Inflammatory macrophage (primary cell): ENCODE measurements at regions not wholly inside any gene's neighbourhood (a gene's known extent, or its start where the extent isn't known, plus 50 kb on each side); places are given as distances from the start of the nearest gene placed in this dataset.

Experiments used
- DNase-seq, 2 donors: peaks; one replicate each; pipeline ENCODE4 v3.0.0-alpha.2; 2020 to 2022

DNA sequence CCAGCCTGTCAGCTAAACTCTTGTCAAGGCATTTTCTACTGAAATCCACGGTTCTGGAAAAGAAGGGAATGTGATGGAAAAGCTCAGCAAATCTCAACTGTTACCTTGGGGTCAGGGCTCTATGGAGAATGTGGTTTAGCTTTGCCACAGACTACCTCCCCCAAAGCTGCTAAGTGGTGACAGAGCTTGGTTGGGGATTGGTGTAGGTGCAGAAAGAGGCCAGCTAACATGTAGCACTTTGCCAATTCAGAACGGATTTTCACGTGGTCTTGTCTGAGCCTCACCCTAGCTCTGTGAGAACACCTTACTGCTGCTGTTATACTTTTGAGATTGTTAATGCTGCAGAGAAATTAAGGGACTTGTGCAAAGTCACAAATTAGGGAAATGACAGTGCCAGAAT is 331.1 kb downstream of the RND3 start:
- DNase-seq, result no peak

DNA sequence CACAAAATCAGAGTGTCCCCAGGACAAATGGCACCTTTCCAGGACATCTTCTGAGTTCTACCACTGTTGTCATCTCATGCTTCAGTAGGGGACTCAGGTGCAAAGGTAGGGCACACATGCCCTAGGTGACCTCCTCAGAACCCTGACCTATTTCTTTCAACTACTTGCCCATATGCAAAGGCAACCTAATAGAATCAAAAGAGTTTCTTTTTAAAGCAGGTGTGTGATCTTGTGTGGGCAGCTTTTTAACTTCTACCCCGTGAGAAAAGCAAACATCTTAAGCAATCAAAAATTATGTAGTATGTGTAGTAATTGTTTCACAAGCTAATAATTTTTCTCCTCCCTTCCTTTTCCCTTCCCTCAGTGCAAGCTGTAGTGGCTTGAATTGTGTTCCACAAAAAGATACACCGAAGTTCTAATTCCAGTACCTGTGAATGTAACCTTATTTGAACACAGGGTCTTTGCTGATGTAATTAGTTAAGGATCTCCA is 333.1 kb downstream of the RND3 start:
- no peak for DNase-seq

DNA sequence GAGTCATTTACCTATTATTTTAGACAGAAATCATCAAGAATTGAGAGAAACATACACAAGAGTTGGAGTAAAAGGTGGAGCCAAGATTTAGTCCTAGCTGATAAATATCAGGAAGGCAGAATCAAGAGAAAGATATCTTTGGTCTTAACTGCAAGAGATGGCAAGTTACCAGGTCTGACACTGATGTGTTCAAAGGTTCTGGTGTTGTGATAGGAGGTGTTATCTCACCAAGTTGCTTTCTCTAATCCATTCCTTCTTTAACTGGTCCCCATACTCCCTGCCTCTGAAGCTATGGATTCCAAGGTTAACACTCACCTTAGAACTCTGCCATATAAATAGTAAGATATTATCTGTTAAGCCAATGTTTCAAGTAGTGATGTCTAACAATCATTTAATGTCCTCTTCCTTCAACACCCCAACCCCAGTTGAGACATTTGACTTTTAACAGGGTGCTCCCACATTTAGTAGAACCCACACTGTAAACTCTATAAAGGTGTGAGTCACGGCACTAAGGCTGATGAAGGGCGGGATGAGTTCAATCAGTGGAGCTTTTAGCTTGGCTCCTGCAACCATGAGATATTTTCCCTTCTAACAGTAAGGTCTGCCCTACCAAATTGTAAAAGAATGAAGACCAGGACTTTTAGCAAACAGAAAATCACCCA is 333.7 kb downstream of the RND3 start:
- no peak for DNase-seq

DNA sequence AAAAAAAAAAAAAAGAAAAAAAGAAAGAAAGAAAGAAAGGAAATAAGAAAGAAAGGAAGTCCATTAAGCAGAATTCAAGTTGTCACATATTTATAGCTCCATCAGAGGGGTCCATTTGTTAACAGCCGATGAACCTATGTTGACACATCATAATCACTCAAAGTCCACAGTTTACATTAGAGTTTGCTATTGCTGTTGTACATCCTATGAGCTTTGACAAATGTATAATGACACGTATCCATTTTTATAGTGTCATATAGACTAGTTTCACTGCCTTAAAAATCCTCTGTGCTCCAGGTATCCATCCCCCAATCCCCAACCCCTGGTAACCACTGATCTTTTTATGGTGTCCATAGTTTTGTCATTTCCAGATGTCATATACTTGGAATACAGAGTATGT is 335.2 kb downstream of the RND3 start:
- DNase-seq, result no peak

DNA sequence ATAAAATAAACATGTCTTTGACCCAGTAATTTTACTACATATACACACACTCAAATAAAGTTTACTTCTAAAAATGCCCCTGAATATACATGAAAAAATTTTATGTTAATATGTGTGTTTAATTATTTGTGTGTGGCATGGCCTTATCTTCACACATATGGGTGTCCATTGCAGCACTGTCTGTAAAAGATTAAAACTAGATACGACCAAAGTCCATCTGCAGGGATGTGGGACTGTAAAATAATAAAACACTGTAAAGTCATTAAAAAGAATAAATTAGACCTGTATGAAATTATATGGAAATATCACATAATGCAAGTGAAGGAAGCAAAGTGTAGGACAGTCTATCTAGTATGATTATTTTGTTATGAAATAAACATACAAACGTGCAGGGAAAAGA is 337.3 kb downstream of the RND3 start:
- no peak for DNase-seq

DNA sequence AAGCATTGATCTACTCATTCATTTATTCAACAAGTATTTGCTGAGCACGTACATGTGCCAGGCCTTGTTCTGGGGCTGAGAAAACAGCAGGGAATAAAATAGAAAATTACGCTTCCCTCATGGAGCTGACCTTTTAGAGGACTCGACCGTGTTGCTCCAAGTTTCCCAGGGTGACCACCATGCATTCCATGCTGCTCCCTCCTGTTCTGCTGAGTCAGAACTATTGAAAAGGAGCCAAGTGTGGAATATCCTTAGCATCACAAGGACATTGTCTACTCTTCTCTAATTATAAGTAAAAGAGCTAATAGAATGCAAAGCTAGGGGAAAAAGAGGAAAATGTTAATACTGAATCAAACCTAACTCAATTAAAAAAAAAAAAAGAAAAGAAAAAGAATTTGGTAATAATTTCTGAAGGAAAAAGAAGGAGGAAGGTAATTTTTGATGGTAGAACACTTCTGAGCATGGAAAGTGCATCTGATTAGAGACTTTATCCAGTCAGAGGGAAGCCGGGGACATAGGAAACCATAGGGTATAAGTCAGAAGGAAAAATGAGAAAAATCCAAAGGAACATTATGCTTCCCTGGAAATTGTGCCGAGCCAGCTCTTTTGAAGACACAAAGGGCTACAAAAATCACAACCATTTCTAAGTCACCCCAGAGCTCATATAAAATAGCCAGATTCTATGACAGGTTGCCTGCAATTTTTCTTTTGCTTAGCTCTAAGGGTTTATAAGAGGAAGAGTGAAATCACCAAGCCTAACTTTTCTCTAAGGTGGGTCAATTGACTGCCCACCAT is 339.4 kb downstream of the RND3 start:
- DNase-seq, result no peak

DNA sequence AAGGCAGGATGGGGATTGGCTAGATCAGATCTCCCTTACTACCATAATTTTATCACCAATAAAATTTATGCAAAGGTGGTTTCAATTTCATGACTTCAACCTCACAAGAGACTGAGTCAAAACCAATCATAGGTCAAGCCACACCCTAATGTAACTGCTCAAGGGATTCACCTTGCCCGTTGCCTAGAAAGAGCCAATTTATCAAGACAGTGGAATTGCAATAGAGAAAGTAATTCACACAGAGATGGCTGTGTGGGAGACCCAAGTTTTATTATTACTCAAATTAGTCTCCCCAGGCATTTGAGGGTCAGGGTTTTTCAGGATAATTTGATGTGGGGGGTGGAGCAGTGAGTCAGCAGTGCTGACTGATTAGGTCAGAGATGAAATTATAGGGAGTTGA is 340.6 kb downstream of the RND3 start:
- no peak for DNase-seq

DNA sequence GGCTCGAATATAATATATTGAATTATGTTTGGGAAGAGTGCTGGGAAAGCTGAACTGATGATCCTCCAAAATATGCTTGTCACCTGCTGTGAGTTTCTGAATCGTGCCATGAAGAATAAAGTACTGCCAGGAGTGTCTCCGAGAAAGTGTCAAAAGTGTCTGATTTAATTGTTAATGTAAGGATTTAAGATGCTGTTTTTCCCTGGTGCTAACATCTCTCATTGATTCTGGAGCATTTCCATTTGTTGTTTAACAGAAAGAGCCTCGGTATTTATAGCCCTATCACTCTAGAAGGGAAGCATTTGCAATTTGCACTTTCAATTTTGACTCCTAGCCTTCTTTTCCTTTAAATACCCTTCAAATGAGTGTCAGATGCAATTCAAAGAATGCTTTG is 342.2 kb downstream of the RND3 start:
- DNase-seq, result no peak

DNA sequence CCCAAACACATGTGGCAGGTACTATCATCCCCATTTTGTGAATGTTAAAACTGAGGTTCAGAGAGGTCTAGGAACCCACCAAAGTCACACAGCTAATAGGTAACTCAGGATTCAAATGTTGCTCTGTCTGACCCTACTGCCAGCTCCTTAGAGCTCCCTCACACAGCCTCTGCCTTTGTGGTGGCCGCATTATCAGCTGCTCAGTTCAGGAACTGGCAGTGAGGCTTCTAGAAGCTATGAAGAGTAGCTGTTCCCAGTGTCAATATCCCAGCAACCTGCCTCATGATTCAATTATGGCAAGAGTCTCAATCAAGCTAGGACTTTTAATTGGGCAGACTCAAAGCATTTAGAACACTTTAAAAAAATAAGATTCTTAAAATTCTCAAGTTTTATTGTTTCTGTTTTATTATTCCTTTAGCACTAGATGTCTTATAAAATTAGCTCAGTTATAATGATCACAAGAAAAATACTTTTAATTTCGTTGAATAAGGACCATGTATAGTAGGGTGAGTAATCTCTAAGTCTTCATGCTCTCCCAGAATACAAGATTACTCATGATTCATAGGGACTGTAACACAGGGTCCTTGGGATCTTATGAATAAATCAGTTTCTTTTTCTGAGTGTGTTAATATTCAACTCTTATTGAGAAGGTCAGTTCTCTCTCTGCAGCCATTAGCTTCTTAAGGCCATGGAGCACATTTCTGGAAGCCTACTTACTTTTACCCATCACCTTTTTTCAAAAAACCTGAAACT is 342.7 kb downstream of the RND3 start:
- no peak for DNase-seq

DNA sequence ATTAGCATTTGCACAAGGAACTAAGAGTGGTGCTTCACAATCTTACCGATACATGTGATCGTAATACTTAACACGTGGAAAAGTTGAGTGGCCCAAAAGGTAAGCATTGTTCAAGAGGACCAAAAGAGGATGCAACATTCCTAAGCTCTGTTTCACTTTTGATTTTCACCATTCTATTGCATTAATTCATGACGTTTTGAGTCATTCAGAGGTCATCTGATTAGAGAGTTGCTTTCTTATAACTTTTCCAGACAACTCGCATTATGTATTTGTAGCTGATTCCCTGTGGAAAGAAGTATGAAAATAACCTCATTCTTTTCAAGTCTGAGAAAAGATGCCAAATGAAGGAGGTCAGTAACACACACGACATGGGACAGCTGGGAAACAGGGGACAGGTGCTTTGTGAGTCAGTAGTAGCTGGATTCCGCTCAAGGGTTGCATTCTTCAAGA is 344.4 kb downstream of the RND3 start:
- DNase-seq, result no peak

DNA sequence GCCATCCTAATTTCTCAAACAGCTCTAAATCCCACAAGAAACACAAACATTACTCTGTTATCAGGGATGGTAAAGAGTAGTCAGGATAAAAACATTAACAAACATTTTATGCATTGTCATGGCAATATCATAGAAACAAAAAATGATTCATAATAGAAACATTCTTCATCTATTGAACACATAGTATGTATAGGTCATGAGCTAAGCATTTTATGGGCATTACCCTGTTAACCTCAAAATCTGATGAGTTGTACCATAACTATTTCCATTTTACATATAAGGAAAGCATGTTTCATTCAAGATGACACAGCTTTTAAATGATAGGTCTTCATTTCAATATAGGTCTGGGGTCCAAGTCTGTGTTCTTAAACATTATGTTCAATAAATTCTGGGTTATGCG is 344.9 kb downstream of the RND3 start:
- no peak for DNase-seq

DNA sequence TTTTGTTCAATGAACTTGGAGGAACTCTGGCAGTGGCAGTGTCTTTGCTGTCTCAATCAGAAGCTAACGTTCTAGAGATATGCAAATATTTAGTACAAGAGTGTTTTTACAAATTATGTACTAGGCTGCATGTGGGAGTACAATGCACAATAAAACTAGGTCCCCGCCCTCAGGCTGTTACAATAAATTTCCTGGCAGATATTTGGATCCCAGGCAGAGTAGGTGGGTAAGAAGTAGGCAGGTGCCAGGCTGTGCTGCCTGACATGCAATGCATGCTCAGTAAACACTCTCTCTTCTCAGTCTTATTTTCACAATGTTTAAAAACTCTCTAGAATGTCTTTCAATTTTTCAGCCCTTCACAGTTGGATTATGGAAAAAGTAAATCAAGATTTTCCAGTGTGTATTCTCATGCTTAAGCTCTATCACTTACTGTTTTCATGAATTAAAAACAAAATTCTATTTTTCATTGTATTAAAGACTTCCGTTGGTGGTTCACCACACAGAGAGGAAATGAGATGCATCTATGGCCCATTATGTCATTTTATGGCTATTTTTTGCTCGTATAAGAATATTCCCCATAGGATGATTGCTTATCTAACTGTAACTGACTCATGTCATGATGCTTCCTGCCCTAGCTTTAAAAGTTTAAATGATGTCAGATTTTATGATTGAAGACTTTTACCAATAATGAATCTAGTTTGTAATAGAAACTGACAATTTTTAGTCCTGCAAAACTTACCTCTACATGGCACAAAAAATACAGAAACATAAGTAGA is 346.1 kb downstream of the RND3 start:
- no peak for DNase-seq

DNA sequence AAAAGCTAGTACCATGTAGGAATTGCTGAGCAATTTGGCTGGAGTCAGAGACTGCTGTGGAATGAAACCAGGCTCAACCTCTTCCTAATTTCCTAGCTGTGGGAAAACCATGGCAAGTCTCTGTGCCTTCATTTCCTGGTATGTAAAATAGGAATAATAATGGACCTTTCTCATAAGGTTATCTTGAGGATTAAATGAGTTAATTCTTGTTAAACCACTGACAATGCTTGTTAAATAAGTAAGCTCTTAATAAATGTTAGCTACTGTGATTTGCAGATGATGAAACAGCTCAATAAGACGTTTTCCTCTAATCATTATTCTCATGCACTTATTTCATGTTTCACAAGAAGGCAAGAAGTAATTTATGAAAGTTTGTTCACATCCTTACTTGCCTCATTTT is 346.7 kb downstream of the RND3 start:
- no peak for DNase-seq

DNA sequence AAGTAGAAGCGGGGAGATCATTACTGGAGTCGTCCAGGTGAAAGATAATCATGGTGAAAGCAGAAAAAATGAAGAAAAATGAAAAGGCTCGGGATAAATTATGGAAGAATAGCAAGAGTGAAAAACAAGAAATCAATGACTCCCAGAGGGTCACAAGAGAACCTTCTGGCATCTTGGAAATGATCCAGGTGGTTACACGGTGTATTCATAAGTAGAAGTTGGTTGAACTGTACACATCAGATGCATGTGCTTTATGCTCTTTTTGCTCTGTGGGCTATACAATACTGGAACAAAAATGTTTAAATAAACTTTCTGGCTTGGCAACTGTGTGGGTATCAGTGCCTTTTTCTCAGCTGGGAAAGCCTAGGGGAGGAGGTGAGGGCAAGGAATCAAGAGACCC is 348.9 kb downstream of the RND3 start:
- DNase-seq, result no peak

DNA sequence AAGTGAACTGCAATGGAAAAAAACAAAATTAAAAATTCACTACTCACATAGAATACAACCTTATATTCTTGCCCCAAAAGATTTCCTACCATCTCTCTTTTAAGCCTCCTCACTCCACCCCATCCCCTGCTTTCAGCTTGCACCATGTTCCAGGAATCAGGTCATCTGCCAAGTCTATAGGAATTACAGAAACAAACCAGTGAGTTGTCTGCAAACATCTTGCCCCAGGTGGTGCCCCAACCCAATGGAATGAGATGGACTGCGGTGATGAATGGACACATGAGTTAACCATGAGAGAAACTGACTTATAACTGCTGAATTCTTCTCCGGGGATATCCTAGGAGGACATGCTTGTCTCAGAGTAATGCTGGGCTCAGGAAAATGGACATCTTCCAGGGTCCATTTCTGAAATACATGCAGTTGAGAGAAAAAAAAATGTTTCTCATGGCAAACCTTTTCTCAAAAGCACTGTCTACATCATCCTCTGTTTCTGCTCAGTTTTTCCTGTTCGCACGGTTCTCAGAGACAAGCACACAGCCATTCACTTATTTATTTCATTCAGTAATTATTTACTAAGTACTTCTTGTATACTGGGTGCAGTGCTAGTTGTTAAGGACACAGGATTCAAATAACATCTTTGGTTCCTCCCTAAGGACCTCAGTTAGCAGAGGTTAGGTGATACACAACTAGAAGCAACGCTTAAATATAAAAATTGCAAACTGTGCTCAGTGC is 350.0 kb downstream of the RND3 start:
- DNase-seq, result no peak

DNA sequence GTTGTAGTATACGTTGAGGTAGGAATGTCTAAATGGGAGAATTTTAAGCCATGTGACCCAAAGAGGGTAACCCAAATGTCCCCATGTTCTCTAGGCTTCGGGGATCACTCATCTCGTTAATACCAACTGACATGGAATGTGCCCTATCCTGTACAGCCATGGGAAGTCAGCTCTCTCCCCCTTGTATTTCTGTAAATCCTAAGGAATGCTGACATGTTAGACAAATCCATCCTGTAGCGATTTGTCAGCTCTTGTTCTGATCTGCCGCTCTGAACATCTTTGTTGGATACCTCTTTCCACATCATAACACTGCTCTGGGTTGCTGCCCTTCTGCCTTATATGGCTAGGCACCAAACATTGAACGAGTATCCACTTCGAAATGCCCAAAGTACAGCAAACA is 350.6 kb downstream of the RND3 start:
- DNase-seq, result no peak

DNA sequence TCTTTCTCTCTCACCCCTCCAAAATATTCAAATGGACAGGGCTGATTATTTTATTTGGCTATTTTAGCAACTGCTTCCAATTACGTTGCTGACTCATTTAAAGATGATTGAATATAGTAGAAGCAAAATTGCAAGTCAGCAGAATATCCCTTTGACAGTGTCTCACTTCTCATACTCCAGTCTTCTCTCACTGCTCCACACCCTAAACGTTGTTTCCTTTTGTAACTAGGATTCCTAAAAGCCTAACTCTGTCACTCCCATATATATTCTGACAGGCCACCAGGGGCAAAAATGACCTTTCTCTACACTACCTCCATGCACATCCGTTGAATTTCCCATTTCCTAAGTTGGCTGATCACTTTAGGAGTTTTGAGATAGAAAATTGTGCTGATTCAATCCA is 351.1 kb downstream of the RND3 start:
- no peak for DNase-seq

DNA sequence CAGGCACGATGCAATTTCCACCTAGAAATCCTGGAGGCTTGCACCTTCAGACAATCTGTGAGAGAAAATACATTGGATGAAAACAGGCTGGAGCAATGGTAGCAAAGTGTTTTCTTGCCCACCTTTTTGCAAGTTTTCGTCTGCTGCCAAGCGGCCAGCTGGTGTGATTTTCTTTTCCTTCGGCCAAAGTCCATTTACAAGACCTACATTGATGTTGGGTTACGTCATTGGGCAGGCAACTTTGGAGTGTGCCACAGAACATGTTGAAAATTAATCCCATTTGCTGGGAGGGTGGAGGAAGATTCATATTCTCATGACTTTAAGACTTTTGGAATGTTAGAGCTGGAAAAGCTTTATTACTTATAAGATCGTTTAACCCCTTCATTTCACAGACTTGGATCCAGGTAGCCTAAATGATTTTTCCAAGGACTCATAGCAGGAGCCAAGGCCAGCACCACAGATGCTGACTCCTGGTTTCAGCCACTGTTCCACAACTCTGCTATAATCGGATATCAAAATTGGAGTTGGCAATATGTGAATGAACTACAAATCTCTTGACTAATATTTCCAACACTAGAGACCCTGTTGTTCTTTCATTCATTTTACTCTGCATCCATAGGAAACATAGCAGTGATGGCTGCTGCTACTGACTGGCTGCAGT is 352.1 kb downstream of the RND3 start:
- no peak for DNase-seq

DNA sequence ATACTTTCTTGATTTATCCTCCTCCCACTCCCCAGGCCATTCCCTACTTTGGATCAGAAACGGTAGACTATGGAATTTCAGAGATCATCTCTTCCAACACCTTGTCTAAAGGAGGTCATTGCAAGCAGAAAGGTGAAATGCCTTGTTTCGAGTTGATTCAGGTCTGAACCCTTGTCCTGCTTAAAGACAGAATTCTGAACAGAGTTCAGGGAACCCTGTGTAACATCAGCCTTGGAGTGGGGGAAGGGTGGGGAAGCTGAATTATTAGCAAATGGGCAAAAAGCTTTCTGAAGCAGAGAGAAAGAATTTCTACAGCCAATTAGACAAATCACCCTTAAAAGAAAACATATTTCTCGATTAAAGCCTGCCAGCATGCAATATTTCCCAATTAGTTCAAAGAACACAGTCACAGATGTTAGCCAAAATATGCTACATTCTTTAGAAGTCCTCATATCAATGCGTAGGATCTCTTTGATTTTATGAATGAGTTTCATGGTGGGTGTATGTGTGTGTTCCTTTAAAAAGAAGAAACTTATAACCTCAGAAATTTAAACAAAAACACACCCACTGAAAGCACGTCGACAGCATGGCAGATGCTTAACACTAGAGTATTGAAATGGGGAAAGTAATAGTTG is 353.1 kb downstream of the RND3 start:
- DNase-seq, result no peak

DNA sequence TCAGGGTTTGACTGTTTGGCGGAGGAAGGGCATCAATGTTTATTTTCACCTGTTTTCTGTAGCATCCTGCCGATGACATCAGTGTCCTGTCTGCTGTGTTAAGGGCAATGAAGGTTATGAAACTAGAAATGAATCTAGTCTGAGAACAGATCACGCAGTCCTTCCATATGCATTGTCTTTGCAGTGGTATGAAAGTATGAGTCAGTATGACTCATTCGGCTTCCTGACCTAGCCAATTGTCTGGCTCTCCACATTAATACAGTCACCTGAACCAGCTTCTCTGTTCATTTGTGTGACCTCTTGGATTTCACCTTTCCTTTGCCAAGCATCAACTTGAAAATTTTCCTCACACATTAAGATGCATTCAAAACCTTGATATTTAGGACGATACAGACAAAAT is 353.8 kb downstream of the RND3 start:
- DNase-seq, result no peak
